IMR-90 (cell line): ENCODE measurements at regions not wholly inside any gene's neighbourhood (a gene's known extent, or its start where the extent isn't known, plus 50 kb on each side); places are given as distances from the start of the nearest gene placed in this dataset.

Experiments used
- ATAC-seq: fragments of 200-7000 bp; cut with Tn5 transposase; 2 replicates; pipeline ENCODE4 v1.9.1; 2020; ENCODE audit warnings: low read depth, mild to moderate bottlenecking, moderate library complexity
- BruUV-seq: library from RNA; stranded (reverse); fragments of 400-500 nt; replicated peaks from 2 replicates; lab custom pipeline; 2021; lab: Mats Ljungman, UMichigan
- CTCF ChIA-PET: fragments of 300-600 bp; formaldehyde crosslinking; extraction: SDS; loops from one replicate; lab custom pipeline; 2021; ENCODE audit warnings: antibody characterized with exemption; lab: Yijun Ruan, JAX
- POLR2A ChIA-PET: fragments of 300-600 bp; sonication (Branson Sonifier 250); formaldehyde crosslinking; loops from one replicate; lab custom pipeline; 2022; ENCODE audit warnings: antibody characterized with exemption; ENCODE audit not compliant: unreplicated experiment; lab: Charles Lee
- DNase-seq: peaks from one replicate; pipeline ENCODE4 v3.0.0; 2013
- H2AFZ ChIP-seq: replicated peaks from 2 replicates; pipeline ENCODE3; 2013; ENCODE audit warnings: low read length, mild to moderate bottlenecking; ENCODE audit not compliant: poor library complexity
- H2AK5ac ChIP-seq: 2 replicates; pipeline ENCODE4 v1.6.1; 2013; ENCODE audit warnings: low read depth, low read length, inconsistent platforms
- H2AK9ac ChIP-seq: replicated peaks from 2 replicates; pipeline ENCODE3; 2013; ENCODE audit warnings: mild to moderate bottlenecking, low read depth, low read length, moderate library complexity; ENCODE audit not compliant: poor library complexity
- H2BK120ac ChIP-seq: 2 replicates; pipeline ENCODE4 v1.6.1; 2013; ENCODE audit warnings: low read depth, low read length, inconsistent platforms
- H2BK15ac ChIP-seq: 3 replicates; pipeline ENCODE4 v1.6.1; 2013; ENCODE audit warnings: low read depth, low read length, inconsistent platforms
- H2BK20ac ChIP-seq: 2 replicates; pipeline ENCODE4 v1.6.1; 2013; ENCODE audit warnings: low read depth, mild to moderate bottlenecking, inconsistent platforms, low read length, moderate library complexity
- H2BK5ac ChIP-seq: 2 replicates; pipeline ENCODE4 v1.6.1; 2013; ENCODE audit warnings: mild to moderate bottlenecking, low read depth, low read length, inconsistent platforms; ENCODE audit not compliant: poor library complexity, severe bottlenecking
- H3K14ac ChIP-seq: replicated peaks from 2 replicates; pipeline ENCODE4 v1.6.1; 2013; ENCODE audit warnings: low read depth, low read length, inconsistent platforms
- H3K18ac ChIP-seq: 2 replicates; pipeline ENCODE4 v1.6.1; 2013; ENCODE audit warnings: low read depth, low read length, control low read depth
- H3K23ac ChIP-seq: 2 replicates; pipeline ENCODE4 v1.6.1; 2013; ENCODE audit warnings: low read depth, low read length, inconsistent platforms
- H3K27ac ChIP-seq: 2 replicates; pipeline ENCODE4 v1.5.1; 2013; ENCODE audit warnings: mild to moderate bottlenecking, control low read depth, low read length; ENCODE audit not compliant: insufficient read depth
- H3K27me3 ChIP-seq: 2 replicates; pipeline ENCODE4 v1.6.1; 2013; ENCODE audit warnings: low read length; ENCODE audit not compliant: control insufficient read depth, insufficient read depth
- H3K36me3 ChIP-seq: 2 replicates; pipeline ENCODE4 v1.6.1; 2013; ENCODE audit warnings: low read length, mixed read lengths; ENCODE audit not compliant: control insufficient read depth, insufficient read depth
- H3K4ac ChIP-seq: 2 replicates; pipeline ENCODE4 v1.6.1; 2013; ENCODE audit warnings: low read depth, low read length, inconsistent platforms
- H3K4me1 ChIP-seq: 2 replicates; pipeline ENCODE4 v1.6.1; 2013; ENCODE audit warnings: low read length, mixed read lengths; ENCODE audit not compliant: control insufficient read depth, insufficient read depth
- H3K4me2 ChIP-seq: 2 replicates; pipeline ENCODE4 v1.6.1; 2013; ENCODE audit warnings: low read depth, mild to moderate bottlenecking, control low read depth, low read length, moderate library complexity
- H3K4me3 ChIP-seq: 2 replicates; pipeline ENCODE4 v1.5.1; 2013; ENCODE audit warnings: low read depth, mild to moderate bottlenecking, control low read depth, low read length, moderate library complexity; ENCODE audit not compliant: insufficient read depth
- H3K56ac ChIP-seq: 2 replicates; pipeline ENCODE4 v1.6.1; 2013; ENCODE audit warnings: low read length, inconsistent platforms; ENCODE audit not compliant: insufficient read depth; ENCODE audit errors: extremely low read depth
- H3K79me1 ChIP-seq, 2 experiments: 2 replicates each; pipeline ENCODE4 v1.6.1; 2013; ENCODE audit warnings: low read length in 2 of 2, inconsistent platforms in 1 of 2, low read depth in 1 of 2
- H3K9ac ChIP-seq: 2 replicates; pipeline ENCODE4 v1.6.1; 2013; ENCODE audit warnings: low read depth, low read length, control low read depth
- H3K9me1 ChIP-seq: 2 replicates; pipeline ENCODE4 v1.6.1; 2013; ENCODE audit warnings: low read length, inconsistent platforms; ENCODE audit not compliant: insufficient read depth
- H3K9me3 ChIP-seq: 2 replicates; pipeline ENCODE4 v1.6.1; 2013; ENCODE audit warnings: low read length; ENCODE audit not compliant: control insufficient read depth, insufficient read depth
- H4K20me1 ChIP-seq: 2 replicates; pipeline ENCODE4 v1.6.1; 2013; ENCODE audit warnings: low read length, inconsistent platforms; ENCODE audit not compliant: insufficient read depth
- H4K5ac ChIP-seq: 2 replicates; pipeline ENCODE4 v1.6.1; 2013; ENCODE audit warnings: mild to moderate bottlenecking, low read depth, low read length, control low read depth
- H4K8ac ChIP-seq, 2 experiments: 2 replicates each; pipeline ENCODE4 v1.6.1; 2013; ENCODE audit warnings: low read depth in 2 of 2, low read length in 2 of 2, control low read depth in 1 of 2, inconsistent platforms in 1 of 2
- H4K91ac ChIP-seq: 2 replicates; pipeline ENCODE4 v1.6.1; 2013; ENCODE audit warnings: low read depth, low read length, inconsistent platforms; ENCODE audit not compliant: insufficient read depth
- BHLHE40 ChIP-seq: fragments of 150-350 bp; IDR thresholded peaks from 2 replicates; pipeline ENCODE4 v1.6.1; 2016; ENCODE audit warnings: mild to moderate bottlenecking, low read depth, low read length
- CEBPB ChIP-seq: IDR thresholded peaks from 2 replicates; pipeline ENCODE4 v1.6.1; 2012; ENCODE audit warnings: low read depth, low read length, improper control_type of control experiment
- CHD1 ChIP-seq: IDR thresholded peaks from 2 replicates; pipeline ENCODE4 v1.6.1; 2012; ENCODE audit warnings: low read depth, low read length, improper control_type of control experiment
- CTCF ChIP-seq: conservative IDR thresholded peaks from 2 replicates; pipeline ENCODE4 v1.5.1; 2012; ENCODE audit warnings: mild to moderate bottlenecking, low read depth, low read length, improper control_type of control experiment
- ELK1 ChIP-seq: fragments of 150-350 bp; IDR thresholded peaks from 2 replicates; pipeline ENCODE4 v1.6.1; 2016; ENCODE audit warnings: low read depth, mild to moderate bottlenecking, low read length, moderate library complexity, borderline replicate concordance
- FOS ChIP-seq: fragments of 150-350 bp; IDR thresholded peaks from 2 replicates; pipeline ENCODE4 v1.6.1; 2016; ENCODE audit warnings: low read depth, low read length
- MAFK ChIP-seq: IDR thresholded peaks from 2 replicates; pipeline ENCODE4 v1.6.1; 2012; ENCODE audit warnings: low read depth, low read length, improper control_type of control experiment
- MAZ ChIP-seq: IDR thresholded peaks from 2 replicates; pipeline ENCODE4 v1.6.1; 2012; ENCODE audit warnings: low read depth, mild to moderate bottlenecking, low read length, improper control_type of control experiment, moderate library complexity, borderline replicate concordance
- MXI1 ChIP-seq: IDR thresholded peaks from 2 replicates; pipeline ENCODE4 v1.6.1; 2012; ENCODE audit warnings: low read depth, mild to moderate bottlenecking, low read length, moderate library complexity, borderline replicate concordance
- NFE2L2 ChIP-seq: fragments of 150-350 bp; IDR thresholded peaks from 2 replicates; pipeline ENCODE4 v1.6.1; 2016; ENCODE audit warnings: low read depth, mild to moderate bottlenecking, low read length
- POLR2A ChIP-seq: IDR thresholded peaks from 2 replicates; pipeline ENCODE4 v1.6.1; 2012; ENCODE audit warnings: mild to moderate bottlenecking, low read depth, low read length
- RAD21 ChIP-seq: IDR thresholded peaks from 2 replicates; pipeline ENCODE4 v1.6.1; 2012; ENCODE audit warnings: low read length, improper control_type of control experiment
- RCOR1 ChIP-seq: IDR thresholded peaks from 2 replicates; pipeline ENCODE4 v1.6.1; 2012; ENCODE audit warnings: mild to moderate bottlenecking, low read length, improper control_type of control experiment; ENCODE audit not compliant: insufficient replicate concordance
- RFX5 ChIP-seq: IDR thresholded peaks from 2 replicates; pipeline ENCODE4 v1.8.0; 2012; ENCODE audit warnings: low read depth, mild to moderate bottlenecking, low read length, moderate library complexity
- SMC3 ChIP-seq: fragments of 150-350 bp; IDR thresholded peaks from 2 replicates; pipeline ENCODE4 v1.6.1; 2016; ENCODE audit warnings: low read depth, mild to moderate bottlenecking, antibody characterized with exemption, low read length, moderate library complexity
- USF2 ChIP-seq: fragments of 150-350 bp; IDR thresholded peaks from 2 replicates; pipeline ENCODE4 v1.6.1; 2017; ENCODE audit warnings: mild to moderate bottlenecking, antibody characterized with exemption, low read length, low read depth
- WGBS, 2 experiments: methylation state at CpG; one replicate each; pipeline versions ENCODE4 v1.1.5 to v1.1.7; 2013; ENCODE audit warnings: missing lambda C conversion rate in 2 of 2; ENCODE audit not compliant: insufficient read length in 1 of 2; ENCODE audit errors: extremely low coverage in 2 of 2; 5-methylcytosine and 5-hydroxymethylcytosine counted together
- dilution Hi-C: fragments of 300-500 bp; cut with HindIII; formaldehyde crosslinking; loops from one replicate; pipeline ENCODE4 v1.14.3; 2018; ENCODE audit warnings: low sequenced_read_pairs; ENCODE audit not compliant: unreplicated experiment
- in situ Hi-C: fragments of 300-500 bp; cut with MboI; formaldehyde crosslinking; loops from 3 replicates; pipeline ENCODE4 v1.14.3; 2019; ENCODE audit warnings: low sequenced_read_pairs, inconsistent platforms, mixed read lengths
- intact Hi-C: fragments of 100-400 bp; cut with micrococcal nuclease; formaldehyde crosslinking; loops from 2 replicates; pipeline ENCODE4 v1.10.0; 2022

GRCh38 chr21:35349376-35350080 is 300.4 kb upstream of the RUNX1 start:
- Histone ChIP-seq H2BK120ac (no peak overlapping the region), H2AK9ac (no peak overlapping the region), H4K8ac (no peak overlapping the region), H3K27me3 (no peaks in the 10 kb centered on the region; the same call in 1 of the 2 replicates), H2BK5ac (no peak overlapping the region), H2AFZ (no peak overlapping the region), H2BK20ac (no peak overlapping the region), H2AK5ac (no peak overlapping the region), H3K56ac (no peak overlapping the region), H3K79me1 (no peaks in the 10 kb centered on the region), H3K9me3 (no peaks in the 10 kb centered on the region; the same call in 1 of the 2 replicates), H3K27ac (no peak overlapping the region), H4K91ac (no peak overlapping the region), H2BK15ac (0 out of 3 replicates have a peak overlapping the region, but pooled peaks have one; percentile 52), H3K4me2 (no peak overlapping the region), H3K9ac (no peak overlapping the region), H3K4ac (no peak overlapping the region), H3K4me3 (no peak overlapping the region), H3K36me3 (no peaks in the 10 kb centered on the region), H4K5ac (no peak overlapping the region), H4K20me1 (no peaks in the 10 kb centered on the region), H3K18ac (no peak overlapping the region), H3K4me1 (peaks cover 8% of the 10 kb centered on the region), H3K23ac (no peak overlapping the region), H3K9me1 (no peaks in the 10 kb centered on the region; the same call in 1 of the 2 replicates), H3K14ac (no peak overlapping the region)
- peak; percentile 75 for ATAC-seq
- TF ChIP-seq MAFK (no peak), SMC3 (no peak), RFX5 (no peak), MAZ (no peak), CTCF (no peak), RAD21 (no peak), CHD1 (no peak), CEBPB (no peak), POLR2A (no peak), RCOR1 (no peak), MXI1 (no peak), ELK1 (no peak), USF2 (no peak), FOS (no peak), NFE2L2 (no peak), BHLHE40 (no peak)
- WGBS, 2 experiments, result 70% methylated on average over 2 of the region's 9 CpGs; no CpG with 5 or more reads in 1 of the 2 experiments
- DNase-seq, result peak; percentile 71
- ChIA-PET CTCF (no interaction called here), POLR2A (no interaction called here)
- intact Hi-C loops (no loop called here), dilution Hi-C loops (no loop called here), in situ Hi-C loops (no loop called here)
- BruUV-seq, result no TSS peak
